K562 (cell line): ENCODE measurements at regions not wholly inside any gene's neighbourhood (a gene's known extent, or its start where the extent isn't known, plus 50 kb on each side); places are given as distances from the start of the nearest gene placed in this dataset.

ENCODE experiments used
- ATAC-seq: fragments of 200-7000 bp; cut with Tn5 transposase; 3 replicates; pipeline ENCODE4 v1.9.1; 2020; ENCODE audit warnings: moderate library complexity
- BruUV-seq: library from RNA; stranded (reverse); fragments of 400-500 nt; replicated peaks from 2 replicates; lab custom pipeline; 2021; lab: Mats Ljungman, UMichigan
- CTCF ChIA-PET: fragments of 300-600 bp; formaldehyde crosslinking; extraction: SDS; loops from one replicate; lab custom pipeline; 2021; ENCODE audit warnings: low intra/inter-chr PET ratio; lab: Yijun Ruan, JAX
- POLR2A ChIA-PET: fragments of 300-600, 350-650 bp; sonication (Branson Sonifier 250); formaldehyde crosslinking; extraction: SDS; loops from one replicate; lab custom pipeline; 2021; ENCODE audit warnings: antibody characterized with exemption, inconsistent platforms; lab: Yijun Ruan, JAX
- DNase-seq, 4 experiments: peaks; one replicate each; pipeline versions ENCODE4 v3.0.0 to v3.0.0-alpha.2; 2011 to 2018; ENCODE audit warnings: low spot score in 3 of 4, mixed read lengths in 3 of 4; ENCODE audit errors: extremely low read depth in 1 of 4
- FAIRE-seq: peaks from 2 replicates; lab custom pipeline; 2011; peaks lifted over from hg19 to GRCh38; lab: Jason Lieb, UNC
- H2AFZ ChIP-seq: 2 replicates; pipeline ENCODE4 v1.6.0; 2011; ENCODE audit warnings: low read depth, low read length, control low read depth, inconsistent platforms
- H3K27ac ChIP-seq: fragments of 200-600 bp; 3 replicates; pipeline ENCODE4 v1.8.0; 2011; ENCODE audit warnings: low read depth, mild to moderate bottlenecking, control low read depth, inconsistent platforms, low read length, moderate library complexity, mixed read lengths; ENCODE audit errors: extremely low read depth
- H3K27me3 ChIP-seq, 2 experiments: fragments of 300-600 bp in 1 of 2; 2 replicates in 1 of 2; 3 replicates in 1 of 2; pipeline versions ENCODE4 v1.6.0 to v1.8.0; 2011; ENCODE audit warnings: inconsistent platforms in 2 of 2, low read length in 2 of 2, mild to moderate bottlenecking in 1 of 2, mixed read lengths in 1 of 2, moderate library complexity in 1 of 2; ENCODE audit not compliant: control insufficient read depth in 2 of 2, insufficient read depth in 2 of 2
- H3K36me3 ChIP-seq: fragments of 300-600 bp; 3 replicates; pipeline ENCODE4 v1.8.0; 2011; ENCODE audit warnings: mild to moderate bottlenecking, low read length, inconsistent platforms; ENCODE audit not compliant: control insufficient read depth, insufficient read depth
- H3K4me1 ChIP-seq, 2 experiments: fragments of 200-600 bp in 1 of 2; replicated peaks in 1 of 2; 2 replicates in 1 of 2; 3 replicates in 1 of 2; pipeline versions ENCODE4 v1.5.1 to v1.8.0; 2011; ENCODE audit warnings: inconsistent platforms in 2 of 2, low read length in 2 of 2, mild to moderate bottlenecking in 1 of 2, mixed read lengths in 1 of 2, moderate library complexity in 1 of 2; ENCODE audit not compliant: control insufficient read depth in 2 of 2, insufficient read depth in 2 of 2
- H3K4me2 ChIP-seq: 2 replicates; pipeline ENCODE4 v1.6.1; 2011; ENCODE audit warnings: low read length, control low read depth, inconsistent platforms, mixed read lengths; ENCODE audit not compliant: insufficient read depth
- H3K4me3 ChIP-seq: fragments of 200-600 bp; sonication (generic), shearing (Covaris generic); 2 replicates; pipeline ENCODE4 v1.5.1; 2016; ENCODE audit warnings: control low read depth, inconsistent platforms
- H3K79me2 ChIP-seq: fragments of 200-600 bp; 3 replicates; pipeline ENCODE4 v1.8.0; 2011; ENCODE audit warnings: low read length, inconsistent platforms; ENCODE audit not compliant: control insufficient read depth, insufficient read depth
- H3K9ac ChIP-seq, 2 experiments: 2 replicates each; pipeline versions ENCODE4 v1.6.0 to v1.6.1; 2011; ENCODE audit warnings: low read depth in 2 of 2, low read length in 2 of 2, control low read depth in 1 of 2, inconsistent platforms in 1 of 2, mild to moderate bottlenecking in 1 of 2, mixed read lengths in 1 of 2; ENCODE audit not compliant: insufficient read depth in 1 of 2
- H3K9me1 ChIP-seq: one replicate; pipeline ENCODE4 v1.6.0; 2011; ENCODE audit warnings: inconsistent platforms, mild to moderate bottlenecking, low read length, moderate library complexity; ENCODE audit not compliant: control insufficient read depth, insufficient read depth
- H3K9me3 ChIP-seq: replicated peaks from 2 replicates; pipeline ENCODE4 v1.5.1; 2011; ENCODE audit warnings: low read depth, low read length, inconsistent platforms; ENCODE audit not compliant: control insufficient read depth, insufficient read depth
- H4K20me1 ChIP-seq: replicated peaks from 2 replicates; pipeline ENCODE4 v1.6.1; 2011; ENCODE audit warnings: low read length, inconsistent platforms, mixed read lengths; ENCODE audit not compliant: control insufficient read depth, insufficient read depth
- CLOCK ChIP-seq: fragments of 250-450 bp; sonication (Bioruptor Pico); IDR thresholded peaks from 2 replicates; pipeline ENCODE4 v1.4.0; 2020; ENCODE audit warnings: mild to moderate bottlenecking, moderate library complexity, borderline replicate concordance
- DMBX1 ChIP-seq: fragments of 250-450 bp; sonication (Bioruptor Pico); IDR thresholded peaks from 2 replicates; pipeline ENCODE4 v1.8.0; 2022; ENCODE audit warnings: inconsistent platforms, mild to moderate bottlenecking, moderate library complexity, borderline replicate concordance
- DPF2 ChIP-seq: fragments of 450-650 bp; IDR thresholded peaks from 2 replicates; pipeline ENCODE4 v1.6.1; 2016
- HDAC6 ChIP-seq: IDR thresholded peaks from 2 replicates; pipeline ENCODE4 v1.6.1; 2012; ENCODE audit warnings: low read depth, mild to moderate bottlenecking, control low read depth, inconsistent platforms, low read length, moderate library complexity
- HINFP ChIP-seq: fragments of 450-650 bp; conservative IDR thresholded peaks from 2 replicates; pipeline ENCODE4 v1.6.1; 2016; ENCODE audit warnings: missing genetic modification characterization, low read depth, mild to moderate bottlenecking, control low read depth, missing compliant biosample characterization
- HNRNPH1 ChIP-seq: fragments of 200-400 bp; formaldehyde crosslinking; optimal IDR thresholded peaks from 2 replicates; pipeline ENCODE3; 2017; ENCODE audit warnings: low read depth, mild to moderate bottlenecking, low read length, moderate library complexity
- KLF16 ChIP-seq: IDR thresholded peaks from 2 replicates; pipeline ENCODE4 v1.6.1; 2016; ENCODE audit warnings: antibody characterized with exemption
- PHF8 ChIP-seq: fragments of 200-600 bp; sonication (generic); IDR thresholded peaks from 2 replicates; pipeline ENCODE4 v1.6.1; 2012; ENCODE audit warnings: mixed run types, mild to moderate bottlenecking, inconsistent platforms, low read length, moderate library complexity, borderline replicate concordance
- RBM25 ChIP-seq: fragments of 200-400 bp; formaldehyde crosslinking; IDR thresholded peaks from 2 replicates; pipeline ENCODE4 v1.6.1; 2018; ENCODE audit warnings: low read length, low read depth, moderate library complexity; ENCODE audit not compliant: severe bottlenecking
- RFX1 ChIP-seq: fragments of 450-650 bp; IDR thresholded peaks from 2 replicates; pipeline ENCODE4 v1.6.1; 2016; ENCODE audit warnings: mild to moderate bottlenecking, moderate library complexity
- SMARCA5 ChIP-seq: fragments of 450-650 bp; IDR thresholded peaks from 2 replicates; pipeline ENCODE4 v1.6.1; 2016
- TAF1 ChIP-seq: IDR thresholded peaks from 2 replicates; pipeline ENCODE4 v1.6.1; 2011; ENCODE audit warnings: mild to moderate bottlenecking, low read length, moderate library complexity; ENCODE audit not compliant: insufficient read depth, control insufficient read depth, severe bottlenecking; ENCODE audit errors: extremely low read depth
- WGBS: fragments of 100-300 bp; shearing (Covaris generic); methylation state at CpG from one replicate; pipeline ENCODE4 v1.1.6; 2016; ENCODE audit warnings: low coverage, mixed read lengths; ENCODE audit not compliant: insufficient coverage; ENCODE audit errors: missing lambda C conversion rate; 5-methylcytosine and 5-hydroxymethylcytosine counted together
- in situ Hi-C: fragments of 300-500 bp; cut with MboI; formaldehyde crosslinking; loops from 4 replicates; pipeline ENCODE4 v1.15.0; 2018; ENCODE audit warnings: inconsistent platforms, mixed read lengths
- intact Hi-C: fragments of 100-400 bp; cut with micrococcal nuclease; formaldehyde crosslinking; loops from 2 replicates; pipeline ENCODE4 v1.14.2; 2022

GRCh38 chr1:98073823-98074222, 153.0 kb upstream of the DPYD start (continued):
- TF ChIP-seq KLF16, result no peak
- no peak for TF ChIP-seq DMBX1

GRCh38 chr1:98073106-98073505, 152.3 kb upstream of the DPYD start:
- in situ Hi-C loops (no loop called here), intact Hi-C loops (no loop called here)
- Histone ChIP-seq H3K4me2 (no peak overlapping the region), H3K27me3 (no peaks in the 10 kb centered on the region), H3K9ac (no peak overlapping the region), H3K27ac (no peak overlapping the region), H3K4me1 (no peaks in the 10 kb centered on the region), H3K79me2 (no peaks in the 10 kb centered on the region), H3K4me3 (no peak overlapping the region), H3K9me1 (no peaks in the 10 kb centered on the region), H2AFZ (no peak overlapping the region), H3K9me3 (no peaks in the 10 kb centered on the region), H3K36me3 (no peaks in the 10 kb centered on the region), H4K20me1 (no peaks in the 10 kb centered on the region)
- ChIA-PET POLR2A (no interaction called here), CTCF (no interaction called here)
- FAIRE-seq (no peak), DNase-seq (no peak), ATAC-seq (no peak)
- 0% methylated on average over 3 of the region's 3 CpGs for WGBS
- TF ChIP-seq RBM25 (no peak), RFX1 (peak; percentile 61), TAF1 (no peak), DPF2 (no peak)
- no TSS peak for BruUV-seq

- H3K4me1 ChIP-seq, result no peaks in the 10 kb centered on the region
- H4K20me1 ChIP-seq, result no peaks in the 10 kb centered on the region
- no peak overlapping the region for H3K9ac ChIP-seq
- no peaks in the 10 kb centered on the region for H3K9me1 ChIP-seq
- no peaks in the 10 kb centered on the region for H3K79me2 ChIP-seq
- H3K27ac ChIP-seq, result no peak overlapping the region
- H3K4me2 ChIP-seq, result no peak overlapping the region
- in situ Hi-C loops (no loop called here), intact Hi-C loops (no loop called here)
- no peak overlapping the region for H2AFZ ChIP-seq
- 5% methylated on average over 2 of the region's 2 CpGs for WGBS
- no peak for FAIRE-seq
- no peaks in the 10 kb centered on the region for H3K9me3 ChIP-seq
- no peaks in the 10 kb centered on the region for H3K36me3 ChIP-seq
- BruUV-seq, result no TSS peak
- no peak for ATAC-seq
- no peak for DNase-seq
- no peak overlapping the region for H3K4me3 ChIP-seq
- H3K27me3 ChIP-seq, result no peaks in the 10 kb centered on the region
- ChIA-PET CTCF (no interaction called here), POLR2A (no interaction called here)
- TF ChIP-seq HDAC6, result no peak
- TF ChIP-seq HINFP (tag), result no peak
- TF ChIP-seq SMARCA5, result no peak
- no peak for TF ChIP-seq PHF8
- TF ChIP-seq HNRNPH1, result no peak
- no peak for TF ChIP-seq CLOCK (CRISPR knock-in tag)
These were observed 151.2 kb upstream of the DPYD start for GRCh38 chr1:98072047-98072446.
